Fibroblast of gingiva (primary cell): ENCODE measurements at regions not wholly inside any gene's neighbourhood (a gene's known extent, or its start where the extent isn't known, plus 50 kb on each side); places are given as distances from the start of the nearest gene placed in this dataset.

Source experiments
- DNase-seq: peaks from one replicate; pipeline ENCODE4 v3.0.0-alpha.2; 2011; ENCODE audit warnings: low read depth

GRCh38 chr6:166046982-166047381, 120.7 kb downstream of the TBXT start:
- no peak for DNase-seq

GRCh38 chr6:166046226-166046625, 121.4 kb downstream of the TBXT start:
- DNase-seq: peak; percentile 93

GRCh38 chr6:166045860-166046200, 121.8 kb downstream of the TBXT start:
- DNase-seq: no peak

GRCh38 chr6:166045173-166045859, 122.3 kb downstream of the TBXT start:
- DNase-seq: no peak

GRCh38 chr6:166041277-166041676, 126.4 kb downstream of the TBXT start:
- DNase-seq: no peak

- no peak for DNase-seq
Observed at GRCh38 chr6:166040292-166040691, 127.4 kb downstream of the TBXT start.

- DNase-seq: no peak
Observed at GRCh38 chr6:166036316-166037095, 131.1 kb downstream of the TBXT start.

- peak; percentile 93 for DNase-seq
Observed at GRCh38 chr6:166032366-166033200, 135.1 kb downstream of the TBXT start.

- no peak for DNase-seq
Observed at GRCh38 chr6:166031275-166031674, 136.4 kb downstream of the TBXT start.

GRCh38 chr6:166029506-166029905, 138.1 kb downstream of the TBXT start:
- no peak for DNase-seq

GRCh38 chr6:166027761-166028160, 139.9 kb downstream of the TBXT start:
- DNase-seq: no peak

GRCh38 chr6:166026586-166027126, 141.0 kb downstream of the TBXT start:
- DNase-seq: no peak

GRCh38 chr6:166025149-166025898, 142.3 kb downstream of the TBXT start:
- peak; percentile 85 for DNase-seq

- DNase-seq: no peak
Observed at GRCh38 chr6:166024252-166024651, 143.4 kb downstream of the TBXT start.

GRCh38 chr6:166023273-166023989, 144.2 kb downstream of the TBXT start:
- no peak for DNase-seq

GRCh38 chr6:166021429-166021828, 146.2 kb downstream of the TBXT start:
- no peak for DNase-seq

GRCh38 chr6:166019214-166019613, 148.4 kb downstream of the TBXT start:
- DNase-seq: no peak

GRCh38 chr6:166017032-166017635, 150.5 kb downstream of the TBXT start:
- DNase-seq: no peak

- no peak for DNase-seq
Observed at GRCh38 chr6:166014966-166015365, 152.7 kb downstream of the TBXT start.

- DNase-seq: no peak
Observed at GRCh38 chr6:166010136-166010960, 157.3 kb downstream of the TBXT start.
